Activated CD8-positive, alpha-beta T cell treated with anti-CD3 and anti-CD28 coated beads, Interleukin-2, amount 10 ng/mL, durations not matched to agents 7 days and 5 days (primary cell): ENCODE measurements at regions not wholly inside any gene's neighbourhood (a gene's known extent, or its start where the extent isn't known, plus 50 kb on each side); places are given as distances from the start of the nearest gene placed in this dataset.
A peak's percentile ranks its signal among the peaks of the same experiment; 100 is the strongest.
"Not testable (repeated sequence)": the region's sequence is repeated elsewhere in the genome, so short reads cannot be mapped to it uniquely, and the experiment has no call there.

ENCODE experiments used
- ATAC-seq: fragments of 150-1000 bp; cut with Tn5 transposase; one replicate; pipeline ENCODE4 v1.10.0; 2021; ENCODE audit warnings: moderate library complexity
- CTCF ChIA-PET: fragments of 350-600 bp; sonication (Branson Sonifier 250); formaldehyde crosslinking; loops from one replicate; lab custom pipeline; 2021; ENCODE audit warnings: antibody characterized with exemption; lab: Charles Lee
- POLR2A ChIA-PET: fragments of 350-600 bp; sonication (Branson Sonifier 250); formaldehyde crosslinking; loops from one replicate; lab custom pipeline; 2021; ENCODE audit warnings: antibody characterized with exemption; lab: Charles Lee
- DNase-seq: peaks from one replicate; pipeline ENCODE4 v3.0.0-alpha.2; 2020
- H3K27ac Mint-ChIP-seq: one replicate; pipeline ENCODE4 v1.8.0; 2021; ENCODE audit warnings: mild to moderate bottlenecking, mixed read lengths
- H3K27me3 Mint-ChIP-seq: one replicate; pipeline ENCODE4 v1.8.0; 2021; ENCODE audit warnings: low read depth, mixed read lengths
- H3K36me3 Mint-ChIP-seq: one replicate; pipeline ENCODE4 v1.8.0; 2021; ENCODE audit warnings: low read depth, mixed read lengths
- H3K4me1 Mint-ChIP-seq: one replicate; pipeline ENCODE4 v1.8.0; 2021; ENCODE audit warnings: low read depth, mixed read lengths
- H3K4me3 Mint-ChIP-seq: one replicate; pipeline ENCODE4 v1.8.0; 2021; ENCODE audit warnings: mild to moderate bottlenecking, mixed read lengths
- H3K9me3 Mint-ChIP-seq: one replicate; pipeline ENCODE4 v1.8.0; 2022; ENCODE audit warnings: mixed read lengths; ENCODE audit not compliant: insufficient read depth

DNA sequence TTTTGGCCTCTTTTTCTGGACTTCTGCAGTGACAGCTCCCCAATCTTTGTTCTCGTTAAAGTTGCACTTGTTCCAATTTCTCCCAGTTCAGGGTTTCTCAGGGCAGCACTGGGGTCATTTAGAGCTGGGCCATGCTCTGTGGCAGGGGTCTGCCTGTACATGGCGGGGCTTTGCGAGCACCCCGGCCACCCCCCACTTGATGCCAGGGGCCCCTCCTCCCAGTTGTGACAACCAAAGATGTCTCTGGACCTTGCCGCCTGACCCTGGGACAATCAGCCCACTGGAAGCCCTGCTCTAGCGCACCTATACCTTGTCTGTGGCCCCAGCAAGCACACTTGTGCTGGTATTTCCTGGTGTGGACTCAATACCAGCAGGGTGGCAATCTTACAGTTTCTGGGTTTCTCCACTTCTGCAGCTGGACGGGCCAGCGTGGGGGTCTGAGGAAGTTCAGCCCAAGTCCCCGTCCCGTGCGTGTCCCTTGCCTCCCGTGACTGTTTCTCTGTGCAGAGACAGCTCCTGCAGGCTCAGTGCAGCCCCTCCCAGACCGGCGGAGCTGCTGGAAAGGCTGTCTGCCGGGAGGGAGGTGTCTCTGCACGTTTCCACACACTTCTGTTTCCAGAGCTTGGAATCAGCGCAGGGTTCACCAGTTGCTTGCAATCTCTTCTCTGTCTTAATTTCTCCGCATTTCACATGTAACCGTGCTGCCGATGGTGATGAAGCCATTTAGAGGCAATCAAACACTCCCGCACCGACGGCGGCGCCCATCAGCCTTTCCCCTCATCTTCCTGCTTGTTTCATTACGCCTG lies 1328.9 kb downstream of the BRD1 start:
- H3K9me3 Mint-ChIP-seq = no peaks in the 10 kb centered on the region
- no peak for ATAC-seq

GRCh38 chr22:48497743-48498520 lies 1329.7 kb downstream of the BRD1 start:
- DNase-seq, POLR2A ChIA-PET, H3K4me3 Mint-ChIP-seq, H3K9me3 Mint-ChIP-seq, H3K4me1 Mint-ChIP-seq, H3K27me3 Mint-ChIP-seq, H3K27ac Mint-ChIP-seq, CTCF ChIA-PET, H3K36me3 Mint-ChIP-seq: not testable (repeated sequence)
- ATAC-seq = peak; percentile 30

More for the DNA sequence above, 1328.9 kb downstream of the BRD1 start:
- ChIA-PET POLR2A (no interaction called here), CTCF (no interaction called here)
- Mint-ChIP-seq H3K27ac (no peak overlapping the region), H3K27me3 (no peaks in the 10 kb centered on the region), H3K36me3 (no peaks in the 10 kb centered on the region), H3K4me1 (no peaks in the 10 kb centered on the region), H3K4me3 (no peak overlapping the region)
- DNase-seq = no peak

- POLR2A ChIA-PET = no interaction called here
- no peak for DNase-seq
- Mint-ChIP-seq H3K4me1 (no peaks in the 10 kb centered on the region), H3K27me3 (peaks cover 10% of the 10 kb centered on the region), H3K36me3 (no peaks in the 10 kb centered on the region), H3K27ac (no peak overlapping the region), H3K9me3 (no peaks in the 10 kb centered on the region), H3K4me3 (no peak overlapping the region)
- ATAC-seq = no peak
- CTCF ChIA-PET = no interaction called here
Observed at GRCh38 chr22:48496987-48497650, 1330.6 kb downstream of the BRD1 start.

DNA sequence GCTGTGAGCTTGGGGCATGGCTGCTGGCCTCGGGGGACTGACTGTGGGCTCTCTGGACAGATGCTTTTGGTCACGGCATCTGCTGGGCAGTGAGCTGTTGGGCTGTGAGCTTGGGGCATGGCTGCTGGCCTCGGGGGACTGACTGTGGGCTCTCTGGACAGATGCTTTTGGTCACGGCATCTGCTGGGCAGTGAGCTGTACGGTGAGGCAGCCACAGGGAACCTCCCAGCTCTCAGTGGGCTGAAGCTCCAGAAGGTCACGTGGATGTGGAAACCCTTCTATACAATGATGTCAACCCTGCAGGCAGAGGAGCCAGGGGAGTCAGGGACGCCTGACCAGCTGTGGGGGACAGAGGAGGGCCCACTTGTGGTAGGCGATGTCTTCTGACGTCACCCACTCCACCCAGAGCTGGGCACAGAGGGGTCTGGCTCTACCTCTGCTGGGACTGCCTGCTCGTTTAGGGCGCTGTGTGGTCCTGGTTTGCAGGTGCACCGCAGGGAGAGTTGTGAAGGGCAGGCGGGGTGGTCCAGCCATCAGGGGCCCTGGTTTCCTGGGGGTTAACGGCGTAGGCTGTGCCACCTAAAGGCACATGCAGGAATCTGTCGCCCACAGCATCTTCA lies 1331.3 kb downstream of the BRD1 start:
- no peaks in the 10 kb centered on the region for H3K36me3 Mint-ChIP-seq
- peaks cover 17% of the 10 kb centered on the region for H3K27me3 Mint-ChIP-seq
- no peak overlapping the region for H3K4me3 Mint-ChIP-seq
- H3K9me3 Mint-ChIP-seq = no peaks in the 10 kb centered on the region
- ChIA-PET POLR2A (interaction anchor here (0.7 kb wide), 1 partner anchor 12 kb away, joined by 3 read pairs; no protein-coding TSS in a partner anchor), CTCF (no interaction called here)
- no peak for ATAC-seq
- H3K4me1 Mint-ChIP-seq = no peaks in the 10 kb centered on the region
- DNase-seq = no peak
- no peak overlapping the region for H3K27ac Mint-ChIP-seq

- no peak for ATAC-seq
- Mint-ChIP-seq H3K9me3 (no peaks in the 10 kb centered on the region), H3K36me3 (no peaks in the 10 kb centered on the region), H3K4me3 (no peak overlapping the region), H3K27ac (no peak overlapping the region), H3K27me3 (peaks cover 24% of the 10 kb centered on the region), H3K4me1 (no peaks in the 10 kb centered on the region)
- DNase-seq = no peak
- CTCF ChIA-PET = no interaction called here
- POLR2A ChIA-PET = interaction anchor here (0.7 kb wide), 1 partner anchor 12 kb away, joined by 3 read pairs; no protein-coding TSS in a partner anchor
Observed at GRCh38 chr22:48495751-48496080, 1332.0 kb downstream of the BRD1 start.

DNA sequence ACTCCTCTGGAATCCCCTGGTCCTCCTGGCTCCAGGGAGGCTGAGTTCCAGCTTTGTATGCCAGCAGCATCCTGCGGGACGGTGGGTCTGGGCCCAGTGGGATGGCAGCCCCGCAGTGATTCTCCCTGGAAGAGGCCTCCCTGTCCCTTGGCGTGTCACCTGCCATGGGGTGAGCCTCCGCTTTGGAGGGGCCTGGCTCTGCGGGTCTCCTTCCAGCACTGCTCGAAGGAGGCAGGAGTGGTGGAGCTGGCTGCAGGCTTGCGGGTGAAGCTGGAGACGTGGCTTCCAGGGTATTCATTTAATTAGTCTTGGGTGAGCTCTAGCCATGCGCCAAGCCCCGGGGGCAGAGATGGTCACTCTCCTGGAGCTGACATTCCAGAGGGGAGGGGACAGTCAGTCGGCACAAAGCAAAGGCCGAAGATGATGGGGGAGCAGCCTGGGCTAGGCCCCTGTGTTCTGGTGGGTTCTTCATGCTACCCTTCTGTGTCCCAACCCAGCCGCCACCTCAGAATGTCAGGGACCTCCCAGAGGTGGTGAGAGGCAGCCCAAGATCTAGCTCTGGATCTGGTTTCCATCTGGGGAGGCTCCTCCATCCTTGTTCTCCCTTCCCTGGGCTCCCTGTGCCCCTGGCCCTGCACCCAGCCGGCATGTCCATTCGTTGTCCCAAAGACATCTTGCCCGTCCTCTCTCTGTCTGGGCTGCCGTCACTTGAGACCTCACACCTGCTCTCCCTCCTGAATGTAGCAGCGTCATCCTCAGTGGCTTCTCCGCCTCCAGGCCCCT lies 1332.5 kb downstream of the BRD1 start:
- no peak for DNase-seq
- no peak for ATAC-seq
- ChIA-PET POLR2A (no interaction called here), CTCF (no interaction called here)
- Mint-ChIP-seq H3K27me3 (peaks cover 28% of the 10 kb centered on the region), H3K27ac (no peak overlapping the region), H3K4me3 (no peak overlapping the region), H3K9me3 (no peaks in the 10 kb centered on the region), H3K4me1 (no peaks in the 10 kb centered on the region), H3K36me3 (no peaks in the 10 kb centered on the region)

DNA sequence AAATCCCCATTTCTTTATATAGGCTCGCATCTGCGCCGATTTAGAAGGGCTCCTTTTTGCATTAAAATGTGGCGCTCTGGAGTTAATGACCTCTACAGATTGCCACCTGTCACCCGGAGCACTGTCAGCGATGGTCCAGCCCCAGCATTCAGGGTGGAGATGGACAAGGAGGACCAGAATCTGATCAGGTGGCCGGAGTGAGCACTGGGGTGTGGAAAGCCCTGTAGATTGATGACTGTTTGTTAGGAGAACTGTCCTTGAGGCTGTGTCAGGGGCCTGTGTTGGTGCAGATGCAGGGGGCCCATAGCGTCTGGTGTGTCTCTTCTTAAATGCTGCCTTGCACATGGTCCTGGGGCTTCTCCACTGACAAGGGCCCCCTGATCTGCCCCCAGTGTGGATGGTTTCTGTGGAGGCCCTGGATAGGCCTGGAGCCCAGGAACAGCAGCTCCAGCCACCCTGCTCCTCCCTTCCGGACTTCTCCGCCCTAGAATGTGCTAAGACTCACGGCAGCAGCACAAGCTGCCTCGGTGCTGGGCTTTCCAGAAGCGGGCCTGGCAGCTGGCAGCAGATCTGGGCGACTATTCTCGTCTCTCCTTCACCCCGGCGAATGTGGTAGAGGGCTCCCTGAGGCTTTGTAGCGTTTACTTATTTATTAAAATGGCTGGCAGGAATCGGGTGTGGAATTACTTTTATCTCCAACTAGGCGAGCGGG lies 1333.3 kb downstream of the BRD1 start:
- H3K4me3 Mint-ChIP-seq = no peak overlapping the region
- CTCF ChIA-PET = no interaction called here
- H3K4me1 Mint-ChIP-seq = no peaks in the 10 kb centered on the region
- POLR2A ChIA-PET = no interaction called here
- no peaks in the 10 kb centered on the region for H3K36me3 Mint-ChIP-seq
- no peak overlapping the region for H3K27ac Mint-ChIP-seq
- ATAC-seq (no peak), DNase-seq (no peak)
- no peaks in the 10 kb centered on the region for H3K9me3 Mint-ChIP-seq
- H3K27me3 Mint-ChIP-seq = peaks cover 28% of the 10 kb centered on the region

- no peaks in the 10 kb centered on the region for H3K4me1 Mint-ChIP-seq
- H3K27ac Mint-ChIP-seq = no peak overlapping the region
- peaks cover 29% of the 10 kb centered on the region for H3K27me3 Mint-ChIP-seq
- H3K36me3 Mint-ChIP-seq = no peaks in the 10 kb centered on the region
- H3K4me3 Mint-ChIP-seq = no peak overlapping the region
- DNase-seq (no peak), ATAC-seq (no peak)
- ChIA-PET POLR2A (no interaction called here), CTCF (no interaction called here)
- no peaks in the 10 kb centered on the region for H3K9me3 Mint-ChIP-seq
Observed at GRCh38 chr22:48493733-48494132, 1333.9 kb downstream of the BRD1 start.

- H3K27me3 Mint-ChIP-seq = peaks cover 40% of the 10 kb centered on the region
- ATAC-seq = no peak
Observed at GRCh38 chr22:48492366-48493320, 1335.0 kb downstream of the BRD1 start.

GRCh38 chr22:48491451-48491941 lies 1336.2 kb downstream of the BRD1 start:
- Mint-ChIP-seq H3K27ac (no peak overlapping the region), H3K4me3 (no peak overlapping the region), H3K36me3 (no peaks in the 10 kb centered on the region), H3K9me3 (no peaks in the 10 kb centered on the region), H3K4me1 (no peaks in the 10 kb centered on the region), H3K27me3 (peaks cover 49% of the 10 kb centered on the region)
- DNase-seq (peak; percentile 20), ATAC-seq (no peak)
- CTCF ChIA-PET = interaction anchor here (1.7 kb wide), 1 partner anchor 1277 kb away, joined by 4 read pairs; no protein-coding TSS in a partner anchor
- POLR2A ChIA-PET = no interaction called here

More at GRCh38 chr22:48492366-48493320, 1335.0 kb downstream of the BRD1 start:
- Mint-ChIP-seq H3K4me3 (no peak overlapping the region), H3K36me3 (no peaks in the 10 kb centered on the region), H3K9me3 (no peaks in the 10 kb centered on the region), H3K27ac (no peak overlapping the region), H3K4me1 (no peaks in the 10 kb centered on the region)
- ChIA-PET CTCF (interaction anchor here (1.7 kb wide), 1 partner anchor 1279 kb away, joined by 4 read pairs; no protein-coding TSS in a partner anchor), POLR2A (no interaction called here)
- DNase-seq = peak; percentile 59
